Daoy (cell line): ENCODE measurements at regions not wholly inside any gene's neighbourhood (a gene's known extent, or its start where the extent isn't known, plus 50 kb on each side); places are given as distances from the start of the nearest gene placed in this dataset.

ENCODE experiments used
- DNase-seq: peaks from one replicate; pipeline ENCODE4 v3.0.0-alpha.2; 2015; ENCODE audit warnings: low read depth

GRCh38 chr14:101045511-101045910 lies 142.0 kb upstream of the RTL1 start:
- DNase-seq, result no peak

- DNase-seq, result no peak
These were observed 142.5 kb upstream of the RTL1 start for GRCh38 chr14:101046071-101046470.

GRCh38 chr14:101047326-101047725 lies 143.8 kb upstream of the RTL1 start:
- no peak for DNase-seq

- DNase-seq, result no peak
These were observed 145.2 kb upstream of the RTL1 start for GRCh38 chr14:101048766-101049165.

GRCh38 chr14:101049511-101049910 lies 146.0 kb upstream of the RTL1 start:
- DNase-seq, result no peak

GRCh38 chr14:101049942-101050341 lies 146.4 kb upstream of the RTL1 start:
- DNase-seq, result no peak

- no peak for DNase-seq
These were observed 147.5 kb upstream of the RTL1 start for GRCh38 chr14:101050901-101051490.

- DNase-seq, result no peak
These were observed 151.1 kb upstream of the RTL1 start for GRCh38 chr14:101054671-101055070.

GRCh38 chr14:101055106-101055662 lies 151.7 kb upstream of the RTL1 start:
- DNase-seq, result no peak

GRCh38 chr14:101055776-101056374 lies 152.4 kb upstream of the RTL1 start:
- DNase-seq, result no peak

- no peak for DNase-seq
These were observed 152.9 kb upstream of the RTL1 start for GRCh38 chr14:101056446-101056845.

GRCh38 chr14:101057394-101057793 lies 153.9 kb upstream of the RTL1 start:
- no peak for DNase-seq

- no peak for DNase-seq
These were observed 155.0 kb upstream of the RTL1 start for GRCh38 chr14:101058571-101058970.

- no peak for DNase-seq
These were observed 156.7 kb upstream of the RTL1 start for GRCh38 chr14:101060171-101060601.

GRCh38 chr14:101061411-101062064 lies 158.0 kb upstream of the RTL1 start:
- DNase-seq, result no peak

GRCh38 chr14:101062065-101062450 lies 158.5 kb upstream of the RTL1 start:
- no peak for DNase-seq

GRCh38 chr14:101062601-101063000 lies 159.1 kb upstream of the RTL1 start:
- DNase-seq, result no peak

GRCh38 chr14:101063121-101063520 lies 159.6 kb upstream of the RTL1 start:
- DNase-seq, result no peak

- no peak for DNase-seq
These were observed 160.7 kb upstream of the RTL1 start for GRCh38 chr14:101064121-101064661.

- DNase-seq, result no peak
These were observed 161.2 kb upstream of the RTL1 start for GRCh38 chr14:101064718-101065117.

GRCh38 chr14:101065246-101065645 lies 161.7 kb upstream of the RTL1 start:
- no peak for DNase-seq
